NCI-H2107 treated with DMSO at 0.1 percent for 48 hours (cell line): ENCODE measurements at regions not wholly inside any gene's neighbourhood (a gene's known extent, or its start where the extent isn't known, plus 50 kb on each side); places are given as distances from the start of the nearest gene placed in this dataset.

Source experiments
- DNase-seq: peaks from one replicate; lab custom pipeline; 2025; ENCODE audit not compliant: unreplicated experiment; lab: John Stamatoyannopoulos, UW

GRCh38 chr12:86331457-86331856 is 75.3 kb upstream of the MGAT4C start:
- no peak for DNase-seq

- DNase-seq, result no peak
These were observed 74.8 kb upstream of the MGAT4C start for GRCh38 chr12:86331012-86331411.

- no peak for DNase-seq
These were observed 56.0 kb upstream of the MGAT4C start for GRCh38 chr12:86312232-86312631.
